ENCODE measurements at regions not wholly inside any gene's neighbourhood (a gene's known extent, or its start where the extent isn't known, plus 50 kb on each side); places are given as distances from the start of the nearest gene placed in this dataset.
"Not testable (repeated sequence)": the region's sequence is repeated elsewhere in the genome, so short reads cannot be mapped to it uniquely, and the experiment has no call there.

DNA sequence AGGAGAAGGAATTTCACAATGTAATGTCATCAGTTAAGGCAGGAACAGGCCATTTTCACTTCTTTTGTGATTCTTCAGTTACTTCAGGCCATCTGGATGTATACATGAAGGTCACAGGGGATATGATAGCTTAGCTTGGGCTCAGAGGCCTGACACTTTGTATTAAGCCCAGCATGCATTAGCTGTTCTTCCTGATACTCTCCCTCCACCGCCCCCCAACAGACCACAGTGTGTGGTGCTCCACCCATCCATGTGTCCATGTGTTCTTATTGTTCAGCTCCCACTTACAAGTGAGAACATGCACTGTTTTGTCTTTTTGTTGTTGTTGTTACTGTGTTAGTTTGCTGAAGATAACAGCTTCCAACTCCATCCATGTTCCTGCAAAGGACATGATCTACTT is 1453.4 kb downstream of the FAM181B start:
- not testable (repeated sequence) for TF ChIP-seq ZNF274 (IDR thresholded peaks at IDR 0.05; ENCODE audit: low read depth, low read length); YY1 (IDR thresholded peaks at IDR 0.05; ENCODE audit: insufficient read depth, insufficient read length); SUZ12 (IDR thresholded peaks at IDR 0.05; ENCODE audit: extremely low read depth, insufficient read depth, insufficient read length)
